MCF 10A (cell line): ENCODE measurements at regions not wholly inside any gene's neighbourhood (a gene's known extent, or its start where the extent isn't known, plus 50 kb on each side); places are given as distances from the start of the nearest gene placed in this dataset. TPM values are rescaled to one million over a fixed set of nuclear protein-coding genes. Genes with fewer than 3 reads are reported as not detected.

Experiments used
- BruUV-seq: library from RNA; stranded (reverse); fragments of 400-500 nt; replicated peaks from 2 replicates; lab custom pipeline; 2021; lab: Mats Ljungman, UMichigan
- CTCF ChIA-PET: fragments of 300-600 bp; sonication (Branson Sonifier 250); formaldehyde crosslinking; extraction: SDS; loops from one replicate; lab custom pipeline; 2021; ENCODE audit warnings: antibody characterized with exemption, inconsistent platforms; lab: Yijun Ruan, JAX
- POLR2A ChIA-PET: fragments of 300-600, 350-650 bp; sonication (Branson Sonifier 250); formaldehyde crosslinking; extraction: SDS; loops from one replicate; lab custom pipeline; 2020; ENCODE audit warnings: antibody characterized with exemption, inconsistent platforms; lab: Yijun Ruan, JAX
- DNase-seq: peaks from one replicate; pipeline ENCODE4 v3.0.0-alpha.2; 2018; ENCODE audit not compliant: unreplicated experiment
- H3K27ac Mint-ChIP-seq: one replicate; pipeline ENCODE4 v1.8.0; 2022; ENCODE audit warnings: mild to moderate bottlenecking, low read depth, mixed read lengths; ENCODE audit not compliant: unreplicated experiment
- H3K27me3 Mint-ChIP-seq: one replicate; pipeline ENCODE4 v1.8.0; 2022; ENCODE audit warnings: mixed read lengths; ENCODE audit not compliant: insufficient read depth, unreplicated experiment
- H3K36me3 Mint-ChIP-seq: one replicate; pipeline ENCODE4 v1.8.0; 2022; ENCODE audit warnings: mild to moderate bottlenecking, moderate library complexity, mixed read lengths; ENCODE audit not compliant: insufficient read depth, unreplicated experiment
- H3K4me1 Mint-ChIP-seq: one replicate; pipeline ENCODE4 v1.8.0; 2022; ENCODE audit warnings: mixed read lengths; ENCODE audit not compliant: insufficient read depth, unreplicated experiment
- H3K4me3 Mint-ChIP-seq: one replicate; pipeline ENCODE4 v1.8.0; 2022; ENCODE audit warnings: mild to moderate bottlenecking, moderate library complexity, mixed read lengths; ENCODE audit not compliant: unreplicated experiment
- H3K9me3 Mint-ChIP-seq: one replicate; pipeline ENCODE4 v1.8.0; 2022; ENCODE audit warnings: mixed read lengths; ENCODE audit not compliant: unreplicated experiment
- intact Hi-C: fragments of 100-400 bp; cut with micrococcal nuclease; formaldehyde crosslinking; loops from 2 replicates; pipeline ENCODE4 v1.14.1; 2022
- microRNA-seq: library from miRNA; unstranded; fragments of <30 nt; microRNA quantifications from one replicate; pipeline ENCODE4 v1.2.0, GENCODE V29; 2022
- TF ChIP-seq, protein P1 (sequence below): fragments of 200-600 bp; IDR thresholded peaks from one replicate; pipeline ENCODE4 v1.8.0; 2022; ENCODE audit warnings: antibody characterized with exemption, mild to moderate bottlenecking; ENCODE audit not compliant: unreplicated experiment

- ChIA-PET POLR2A (interaction anchor here (0.8 kb wide), 1 partner anchor 50 kb away, joined by 5 read pairs; the partner anchor contains the start of gene TRIB2), CTCF (no interaction called here)
- no peak for DNase-seq
- Mint-ChIP-seq H3K4me1 (peaks cover 4% of the 10 kb centered on the region), H3K27me3 (no peaks in the 10 kb centered on the region), H3K9me3 (no peaks in the 10 kb centered on the region), H3K4me3 (no peak overlapping the region), H3K36me3 (no peaks in the 10 kb centered on the region), H3K27ac (no peak overlapping the region)
- no TSS peak for BruUV-seq
- intact Hi-C loops = no loop called here
- TF ChIP-seq, protein P1, sequence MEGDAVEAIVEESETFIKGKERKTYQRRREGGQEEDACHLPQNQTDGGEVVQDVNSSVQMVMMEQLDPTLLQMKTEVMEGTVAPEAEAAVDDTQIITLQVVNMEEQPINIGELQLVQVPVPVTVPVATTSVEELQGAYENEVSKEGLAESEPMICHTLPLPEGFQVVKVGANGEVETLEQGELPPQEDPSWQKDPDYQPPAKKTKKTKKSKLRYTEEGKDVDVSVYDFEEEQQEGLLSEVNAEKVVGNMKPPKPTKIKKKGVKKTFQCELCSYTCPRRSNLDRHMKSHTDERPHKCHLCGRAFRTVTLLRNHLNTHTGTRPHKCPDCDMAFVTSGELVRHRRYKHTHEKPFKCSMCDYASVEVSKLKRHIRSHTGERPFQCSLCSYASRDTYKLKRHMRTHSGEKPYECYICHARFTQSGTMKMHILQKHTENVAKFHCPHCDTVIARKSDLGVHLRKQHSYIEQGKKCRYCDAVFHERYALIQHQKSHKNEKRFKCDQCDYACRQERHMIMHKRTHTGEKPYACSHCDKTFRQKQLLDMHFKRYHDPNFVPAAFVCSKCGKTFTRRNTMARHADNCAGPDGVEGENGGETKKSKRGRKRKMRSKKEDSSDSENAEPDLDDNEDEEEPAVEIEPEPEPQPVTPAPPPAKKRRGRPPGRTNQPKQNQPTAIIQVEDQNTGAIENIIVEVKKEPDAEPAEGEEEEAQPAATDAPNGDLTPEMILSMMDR = no peak
Observed at GRCh38 chr2:12666445-12666844, 50.3 kb upstream of the TRIB2 start.

Small RNA genes in the stretch of these regions (microRNA-seq; reads per million reads assigned to microRNA genes)
- not detected for gene MIR3681
